Gastroesophageal sphincter (tissue), 4 donors: ENCODE measurements at regions not wholly inside any gene's neighbourhood (a gene's known extent, or its start where the extent isn't known, plus 50 kb on each side); places are given as distances from the start of the nearest gene placed in this dataset.

Experiments used
- ATAC-seq: fragments of 150-250 bp; one replicate; pipeline ENCODE4 v1.9.1; 2016; ENCODE audit warnings: mild to moderate bottlenecking, moderate library complexity
- H3K27ac ChIP-seq, 4 donors: fragments of 200-600 bp; sonication (generic) in 3 of 4; 1 replicate in 3 of 4; 2 replicates in 1 of 4; pipeline ENCODE4 v1.5.1; 2016 to 2019
- H3K27me3 ChIP-seq: fragments of 200-600 bp; sonication (generic); one replicate; pipeline ENCODE4 v1.5.1; 2019
- H3K36me3 ChIP-seq, 2 donors: fragments of 200-600 bp; sonication (generic); one replicate each; pipeline ENCODE4 v1.5.1; 2019; ENCODE audit warnings: control low read depth in 1 of 2
- H3K4me1 ChIP-seq, 3 donors: fragments of 200-600 bp; sonication (generic); 1 replicate in 2 of 3; 2 replicates in 1 of 3; pipeline ENCODE4 v1.5.1; 2016 to 2019; ENCODE audit warnings: control low read depth in 2 of 3
- H3K4me3 ChIP-seq, 2 donors: fragments of 200-600 bp; sonication (generic); one replicate each; pipeline ENCODE4 v1.5.1; 2019; ENCODE audit warnings: mild to moderate bottlenecking in 1 of 2, moderate library complexity in 1 of 2
- H3K9me3 ChIP-seq, 3 donors: fragments of 200-600 bp; sonication (generic); one replicate each; pipeline ENCODE4 v1.5.1; 2017 to 2019; ENCODE audit warnings: control low read depth in 2 of 3
- EP300 ChIP-seq: sonication (generic); formaldehyde crosslinking; IDR thresholded peaks from one replicate; pipeline ENCODE4 v1.6.1; 2017; ENCODE audit warnings: antibody characterized with exemption, mild to moderate bottlenecking
- POLR2A ChIP-seq, 2 donors: fragments of 450-650 bp; IDR thresholded peaks; one replicate each; pipeline ENCODE4 v1.6.1; 2017; ENCODE audit warnings: antibody characterized with exemption in 2 of 2, mild to moderate bottlenecking in 2 of 2, moderate library complexity in 1 of 2
- POLR2AphosphoS5 ChIP-seq: sonication (generic); formaldehyde crosslinking; IDR thresholded peaks from one replicate; pipeline ENCODE4 v1.6.1; 2017; ENCODE audit warnings: antibody characterized with exemption
- WGBS, 2 donors: methylation state at CpG; one replicate each; pipeline ENCODE4 v1.1.5; 2018; ENCODE audit warnings: low coverage in 1 of 2; 5-methylcytosine and 5-hydroxymethylcytosine counted together
- TF ChIP-seq, protein P1 (sequence below), 4 experiments: fragments of 200-600 bp in 2 of 4; fragments of 450-650 bp in 2 of 4; sonication (generic) in 1 of 4; IDR thresholded peaks; one replicate each; pipeline ENCODE4 v1.5.1; 2017 to 2019; ENCODE audit warnings: antibody characterized with exemption in 4 of 4, mild to moderate bottlenecking in 2 of 4, moderate library complexity in 2 of 4

DNA sequence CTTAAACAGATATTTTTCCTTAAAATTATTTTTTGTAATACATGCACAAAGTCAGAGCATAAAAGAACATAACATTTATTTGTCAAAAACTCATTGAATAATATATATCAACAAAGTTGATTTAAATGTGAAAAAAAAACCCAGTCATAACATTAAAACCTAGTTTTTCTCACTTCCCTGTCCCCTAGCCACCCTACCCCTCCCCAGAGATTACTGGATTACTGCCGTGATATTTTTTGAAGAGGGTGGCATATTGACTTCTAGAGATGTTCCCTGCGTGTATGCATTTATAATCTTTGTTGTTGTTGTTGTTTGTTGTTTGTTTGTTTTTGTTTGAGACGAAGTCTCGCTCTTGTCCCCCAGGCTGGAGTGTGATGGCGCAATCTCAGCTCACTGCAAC lies 52.4 kb upstream of the ARMC2 start:
- TF ChIP-seq EP300 (no peak), POLR2A (IDR thresholded peaks at IDR 0.05) (no peak), POLR2AphosphoS5 (no peak)
- TF ChIP-seq, protein P1, sequence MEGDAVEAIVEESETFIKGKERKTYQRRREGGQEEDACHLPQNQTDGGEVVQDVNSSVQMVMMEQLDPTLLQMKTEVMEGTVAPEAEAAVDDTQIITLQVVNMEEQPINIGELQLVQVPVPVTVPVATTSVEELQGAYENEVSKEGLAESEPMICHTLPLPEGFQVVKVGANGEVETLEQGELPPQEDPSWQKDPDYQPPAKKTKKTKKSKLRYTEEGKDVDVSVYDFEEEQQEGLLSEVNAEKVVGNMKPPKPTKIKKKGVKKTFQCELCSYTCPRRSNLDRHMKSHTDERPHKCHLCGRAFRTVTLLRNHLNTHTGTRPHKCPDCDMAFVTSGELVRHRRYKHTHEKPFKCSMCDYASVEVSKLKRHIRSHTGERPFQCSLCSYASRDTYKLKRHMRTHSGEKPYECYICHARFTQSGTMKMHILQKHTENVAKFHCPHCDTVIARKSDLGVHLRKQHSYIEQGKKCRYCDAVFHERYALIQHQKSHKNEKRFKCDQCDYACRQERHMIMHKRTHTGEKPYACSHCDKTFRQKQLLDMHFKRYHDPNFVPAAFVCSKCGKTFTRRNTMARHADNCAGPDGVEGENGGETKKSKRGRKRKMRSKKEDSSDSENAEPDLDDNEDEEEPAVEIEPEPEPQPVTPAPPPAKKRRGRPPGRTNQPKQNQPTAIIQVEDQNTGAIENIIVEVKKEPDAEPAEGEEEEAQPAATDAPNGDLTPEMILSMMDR (IDR thresholded peaks at IDR 0.05) = no peak
- Histone ChIP-seq H3K27me3 (no peaks in the 10 kb centered on the region), H3K4me1 (peaks cover 0 to 15% (median 0%) of the 10 kb centered on the region in 3 donors), H3K36me3 (no peaks in the 10 kb centered on the region), H3K4me3 (no peak overlapping the region), H3K27ac (no peak overlapping the region), H3K9me3 (no peaks in the 10 kb centered on the region)
- WGBS, 2 donors = 85 to 90% methylated on average over 4 of the region's 5 CpGs
- ATAC-seq = no peak

DNA sequence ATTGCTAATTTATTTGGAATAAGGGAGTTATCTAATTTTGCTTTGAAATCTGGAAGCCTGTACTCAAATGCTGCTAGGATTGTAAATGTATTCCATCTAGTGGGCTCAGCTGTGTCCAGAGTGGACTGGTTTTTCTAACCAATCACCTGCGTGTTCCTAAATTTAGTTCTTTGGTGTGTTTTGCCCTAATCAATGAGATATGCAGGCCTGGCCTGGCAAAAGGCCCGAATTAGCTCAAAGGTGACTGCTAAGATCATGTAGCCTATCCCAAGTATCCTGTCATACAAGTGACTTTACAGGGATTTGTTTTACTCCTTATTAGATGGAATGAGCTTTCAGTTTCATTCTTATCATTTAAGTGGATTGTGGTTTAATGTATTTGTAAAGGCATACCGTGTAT lies 51.3 kb upstream of the ARMC2 start:
- no peaks in the 10 kb centered on the region for H3K27me3 ChIP-seq
- WGBS, 2 donors = 69 to 85% methylated on average over 3 of the region's 3 CpGs
- H3K36me3 ChIP-seq = no peaks in the 10 kb centered on the region
- H3K9me3 ChIP-seq = no peaks in the 10 kb centered on the region
- ATAC-seq = no peak
- peaks cover 0 to 15% (median 0%) of the 10 kb centered on the region in 3 donors for H3K4me1 ChIP-seq
- TF ChIP-seq EP300 = no peak
- TF ChIP-seq, protein P1 (IDR thresholded peaks at IDR 0.05) = no peak
- TF ChIP-seq POLR2AphosphoS5 = no peak
- no peak for TF ChIP-seq POLR2A (IDR thresholded peaks at IDR 0.05)
- H3K4me3 ChIP-seq = no peak overlapping the region
- H3K27ac ChIP-seq = no peak overlapping the region

DNA sequence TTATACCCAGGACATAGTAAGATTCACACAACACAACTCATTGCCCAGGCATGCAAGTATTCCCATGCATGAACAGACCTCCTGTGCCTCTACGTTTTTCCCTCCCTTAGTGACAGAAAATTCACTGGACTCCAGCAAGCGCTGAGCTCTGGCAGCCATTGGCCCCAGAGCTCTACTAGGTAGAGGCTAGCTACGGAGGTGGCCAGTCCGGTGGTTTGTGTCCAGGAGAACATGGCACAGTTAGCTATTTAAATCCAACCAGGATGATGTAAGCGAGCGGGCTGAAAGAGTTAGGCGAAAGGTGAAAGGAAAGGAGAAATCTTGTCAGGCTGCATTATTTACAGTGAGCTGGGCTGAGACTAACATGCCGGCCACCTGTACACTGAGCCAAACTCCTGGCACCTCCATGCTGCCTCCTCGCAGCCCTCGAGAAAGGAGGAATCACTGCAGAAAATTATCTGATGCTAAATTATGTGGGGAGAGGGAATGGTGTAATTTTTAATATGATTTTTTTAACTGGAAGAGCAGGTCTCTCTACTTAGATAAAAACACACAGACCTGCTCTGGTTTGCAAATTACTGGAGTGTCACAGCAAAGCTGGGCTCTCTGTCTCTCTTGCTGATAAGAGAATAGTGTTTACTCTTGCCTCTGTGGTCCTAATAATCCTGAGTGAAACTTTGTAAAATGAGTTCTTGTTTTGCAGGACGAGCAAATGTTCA lies 50.1 kb upstream of the ARMC2 start:
- H3K27ac ChIP-seq = no peak overlapping the region
- TF ChIP-seq EP300 = no peak
- TF ChIP-seq, protein P1 (IDR thresholded peaks at IDR 0.05) = no peak
- no peak for TF ChIP-seq POLR2AphosphoS5
- no peak for TF ChIP-seq POLR2A (IDR thresholded peaks at IDR 0.05)
- H3K27me3 ChIP-seq = no peaks in the 10 kb centered on the region
- 73 to 83% methylated on average over 8 to 9 of the region's 11 CpGs for WGBS, 2 donors
- H3K4me3 ChIP-seq = no peak overlapping the region
- no peaks in the 10 kb centered on the region for H3K36me3 ChIP-seq
- no peak for ATAC-seq
- no peaks in the 10 kb centered on the region for H3K9me3 ChIP-seq
- peaks cover 0 to 15% (median 0%) of the 10 kb centered on the region in 3 donors for H3K4me1 ChIP-seq
